Mucosa of rectum (tissue), 2 donors: ENCODE measurements at regions not wholly inside any gene's neighbourhood (a gene's known extent, or its start where the extent isn't known, plus 50 kb on each side); places are given as distances from the start of the nearest gene placed in this dataset.

ENCODE experiments used
- H3K27ac ChIP-seq, 2 donors: one replicate each; pipeline ENCODE4 v1.7.0; 2013; ENCODE audit warnings: inconsistent platforms in 2 of 2, low read depth in 2 of 2, low read length in 2 of 2
- H3K27me3 ChIP-seq, 2 donors: one replicate each; pipeline ENCODE4 v1.7.0; 2013; ENCODE audit warnings: low read length in 2 of 2; ENCODE audit not compliant: control insufficient read depth in 2 of 2, insufficient read depth in 2 of 2
- H3K36me3 ChIP-seq, 2 donors: one replicate each; pipeline ENCODE4 v1.7.0; 2013; ENCODE audit warnings: low read length in 2 of 2; ENCODE audit not compliant: control insufficient read depth in 2 of 2, insufficient read depth in 2 of 2
- H3K4me1 ChIP-seq, 2 donors: one replicate each; pipeline ENCODE4 v1.7.0; 2013; ENCODE audit warnings: low read length in 2 of 2, mild to moderate bottlenecking in 1 of 2; ENCODE audit not compliant: control insufficient read depth in 2 of 2, insufficient read depth in 2 of 2
- H3K4me3 ChIP-seq, 2 donors: one replicate each; pipeline ENCODE4 v1.7.0; 2013; ENCODE audit warnings: low read length in 2 of 2
- H3K9ac ChIP-seq, 2 donors: one replicate each; pipeline ENCODE4 v1.7.0; 2013; ENCODE audit warnings: low read length in 2 of 2, low read depth in 1 of 2, mild to moderate bottlenecking in 1 of 2
- H3K9me3 ChIP-seq, 2 donors: one replicate each; pipeline ENCODE4 v1.7.0; 2013; ENCODE audit warnings: low read length in 2 of 2; ENCODE audit not compliant: control insufficient read depth in 2 of 2
- donor health status: healthy.
- donor health status: Normal muscosa, but diverticular disease.

DNA sequence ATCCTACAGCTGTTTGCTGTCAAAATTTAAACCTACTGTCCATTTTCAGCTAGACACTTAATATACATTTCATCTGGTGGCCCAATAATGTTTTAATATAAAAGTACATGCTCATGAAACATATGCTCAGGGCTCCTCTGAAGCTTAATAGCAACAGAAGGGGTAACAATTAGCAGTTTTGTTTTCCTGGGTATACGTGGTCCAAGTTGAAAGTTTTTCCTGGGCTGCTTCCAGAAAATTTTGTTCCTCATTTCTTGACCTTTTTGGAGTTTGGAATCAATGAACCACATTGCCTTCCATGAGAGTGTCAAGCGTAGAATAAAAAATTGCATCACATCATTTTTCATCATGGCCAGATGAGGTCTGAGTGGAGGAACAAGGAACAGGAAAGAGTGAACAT, 537.3 kb upstream of the MGMT start:
- no peaks in the 10 kb centered on the region for H3K9me3 ChIP-seq
- H3K9ac ChIP-seq: no peak overlapping the region
- H3K4me1 ChIP-seq: no peaks in the 10 kb centered on the region
- no peaks in the 10 kb centered on the region for H3K36me3 ChIP-seq
- no peak overlapping the region for H3K27ac ChIP-seq
- H3K4me3 ChIP-seq: no peak overlapping the region
- no peaks in the 10 kb centered on the region for H3K27me3 ChIP-seq

- Histone ChIP-seq H3K27ac (no peak overlapping the region), H3K27me3 (no peaks in the 10 kb centered on the region), H3K9ac (no peak overlapping the region), H3K4me1 (no peaks in the 10 kb centered on the region), H3K9me3 (no peaks in the 10 kb centered on the region), H3K4me3 (no peak overlapping the region), H3K36me3 (no peaks in the 10 kb centered on the region)
These were observed 536.5 kb upstream of the MGMT start for GRCh38 chr10:128930515-128930914.

DNA sequence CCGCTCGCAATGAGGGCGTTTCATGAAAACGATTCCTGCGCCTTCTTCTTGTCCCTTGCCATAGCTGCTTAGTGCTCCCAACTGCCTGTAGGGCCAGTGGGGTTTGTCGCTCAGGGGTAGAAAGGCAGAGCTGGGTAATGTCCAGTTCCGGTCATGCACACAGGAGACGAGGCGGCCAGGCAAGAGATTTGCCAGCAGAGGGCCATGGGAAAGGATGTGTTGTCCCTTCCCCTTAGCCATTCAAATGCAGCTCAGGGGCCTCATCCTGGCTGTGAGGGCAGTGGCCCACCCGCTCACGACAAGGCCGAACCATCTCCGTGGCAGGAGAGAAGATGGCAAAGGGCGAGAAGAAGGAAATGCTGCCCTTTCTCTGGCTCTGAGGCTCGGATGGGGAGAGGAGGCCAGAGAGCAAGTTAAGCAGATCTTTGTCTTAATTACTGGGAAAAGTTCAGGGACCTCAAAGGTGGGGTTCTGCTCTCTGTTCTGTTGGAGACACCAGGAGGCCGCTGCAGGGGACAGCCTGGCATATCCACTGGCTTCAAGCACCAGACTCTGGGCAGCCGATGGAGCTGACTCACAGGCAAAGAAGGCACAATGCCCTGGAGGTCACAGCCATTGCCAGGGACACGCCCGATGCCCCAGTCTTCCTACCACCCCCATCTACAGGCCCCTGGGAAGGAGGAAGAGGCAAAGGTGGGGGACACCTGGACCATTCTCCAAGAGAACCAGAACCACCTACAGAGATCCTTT, 534.8 kb upstream of the MGMT start:
- Histone ChIP-seq H3K4me1 (no peaks in the 10 kb centered on the region), H3K27me3 (no peaks in the 10 kb centered on the region), H3K27ac (no peak overlapping the region), H3K36me3 (no peaks in the 10 kb centered on the region), H3K9ac (no peak overlapping the region), H3K4me3 (no peak overlapping the region), H3K9me3 (no peaks in the 10 kb centered on the region)

DNA sequence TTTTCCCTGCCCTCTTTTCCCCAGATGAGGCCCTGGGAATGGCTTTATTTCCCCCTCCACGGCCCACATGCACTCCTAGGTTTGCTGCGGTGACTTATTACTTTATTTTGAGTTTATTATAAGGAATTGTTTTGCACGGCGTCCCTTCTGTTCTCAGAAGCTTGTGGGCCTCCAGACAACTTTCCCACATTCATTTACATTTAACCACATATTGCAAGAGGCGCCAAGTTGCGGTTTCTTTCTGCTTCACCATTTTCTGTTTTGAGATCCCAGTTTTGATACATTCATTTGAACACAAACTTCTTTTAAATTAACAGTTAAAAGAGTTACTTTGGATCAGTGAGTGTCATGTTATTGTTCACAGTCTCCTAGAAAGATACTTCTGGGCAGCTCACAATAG, 532.5 kb upstream of the MGMT start:
- Histone ChIP-seq H3K4me1 (no peaks in the 10 kb centered on the region), H3K27ac (no peak overlapping the region), H3K27me3 (no peaks in the 10 kb centered on the region), H3K36me3 (no peaks in the 10 kb centered on the region), H3K9ac (no peak overlapping the region), H3K4me3 (no peak overlapping the region), H3K9me3 (no peaks in the 10 kb centered on the region)

- Histone ChIP-seq H3K27ac (no peak overlapping the region), H3K36me3 (no peaks in the 10 kb centered on the region), H3K9me3 (no peaks in the 10 kb centered on the region), H3K9ac (no peak overlapping the region), H3K4me1 (no peaks in the 10 kb centered on the region), H3K4me3 (no peak overlapping the region), H3K27me3 (no peaks in the 10 kb centered on the region)
These were observed 530.6 kb upstream of the MGMT start for GRCh38 chr10:128936392-128936791.

DNA sequence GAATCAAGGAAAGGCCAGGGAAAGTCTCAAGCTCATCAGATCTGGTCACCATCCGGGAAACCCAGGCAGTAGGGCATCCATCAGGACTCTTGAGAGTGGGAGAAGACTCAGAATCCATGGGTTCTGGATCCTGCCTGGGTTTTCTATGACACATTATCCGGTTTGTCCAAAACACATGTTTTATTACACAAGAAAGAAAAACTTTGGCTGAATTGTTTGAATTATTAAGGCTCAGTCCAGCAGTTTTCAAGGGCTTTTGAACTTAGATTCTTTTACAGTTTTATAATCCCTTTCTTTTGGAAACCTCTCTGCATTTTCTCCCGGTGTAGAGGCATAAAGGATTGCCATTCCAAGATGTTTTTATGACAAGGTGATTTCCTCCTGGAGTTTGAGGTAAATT, 528.5 kb upstream of the MGMT start:
- no peak overlapping the region for H3K27ac ChIP-seq
- H3K36me3 ChIP-seq: no peaks in the 10 kb centered on the region

GRCh38 chr10:128940081-128940480, 527.0 kb upstream of the MGMT start:
- H3K9ac ChIP-seq: no peak overlapping the region
- peaks cover 0 to 4% of the 10 kb centered on the region in 2 donors for H3K9me3 ChIP-seq
- no peak overlapping the region for H3K27ac ChIP-seq
- no peaks in the 10 kb centered on the region for H3K36me3 ChIP-seq
- H3K27me3 ChIP-seq: no peaks in the 10 kb centered on the region
- H3K4me1 ChIP-seq: no peaks in the 10 kb centered on the region
- H3K4me3 ChIP-seq: no peak overlapping the region

More for the DNA sequence above, 528.5 kb upstream of the MGMT start:
- Histone ChIP-seq H3K4me3 (no peak overlapping the region), H3K27me3 (no peaks in the 10 kb centered on the region), H3K4me1 (no peaks in the 10 kb centered on the region), H3K9ac (no peak overlapping the region), H3K9me3 (no peaks in the 10 kb centered on the region)

DNA sequence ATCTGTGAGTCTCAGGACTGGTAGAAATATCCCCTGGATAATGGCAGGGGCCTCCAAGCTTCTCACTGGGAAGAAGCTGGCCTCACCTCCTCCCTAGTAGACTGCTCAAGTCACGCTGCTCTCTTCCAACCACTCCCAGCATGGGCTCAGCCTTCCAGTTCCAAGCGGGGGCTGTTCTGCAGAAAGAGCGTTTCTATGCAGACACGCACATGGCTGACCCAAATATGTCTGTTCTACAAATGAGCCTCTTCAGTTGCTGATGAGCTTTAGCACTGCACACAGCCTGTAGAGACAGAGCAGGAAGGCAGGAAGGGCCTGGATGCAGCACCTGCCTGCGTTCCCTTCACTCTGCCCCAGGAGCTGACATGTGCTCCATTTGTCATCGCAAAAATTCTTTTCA, 523.9 kb upstream of the MGMT start:
- peaks cover 0 to 4% of the 10 kb centered on the region in 2 donors for H3K9me3 ChIP-seq
- no peak overlapping the region for H3K9ac ChIP-seq
- H3K4me1 ChIP-seq: no peaks in the 10 kb centered on the region
- no peak overlapping the region for H3K27ac ChIP-seq
- H3K27me3 ChIP-seq: no peaks in the 10 kb centered on the region
- no peaks in the 10 kb centered on the region for H3K36me3 ChIP-seq
- H3K4me3 ChIP-seq: no peak overlapping the region

DNA sequence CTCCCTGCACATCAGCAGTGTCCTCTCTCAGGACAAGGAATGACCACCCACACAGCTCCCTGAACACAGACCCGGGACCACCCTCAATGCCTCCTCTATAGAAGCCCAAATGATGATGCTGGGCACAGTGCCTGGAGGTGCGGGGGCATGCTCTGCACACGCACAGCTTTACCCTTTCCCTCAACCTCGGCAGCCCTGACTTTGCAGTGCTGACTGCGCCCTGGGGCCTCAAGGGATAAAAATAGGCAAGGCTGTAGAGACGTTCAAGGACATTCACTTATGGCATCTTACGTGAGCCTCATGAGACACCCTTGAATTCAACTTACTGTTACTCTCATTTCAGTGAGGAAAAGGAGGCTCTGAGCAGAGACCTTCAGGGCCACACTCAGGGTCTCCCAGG, 521.6 kb upstream of the MGMT start:
- no peak overlapping the region for H3K4me3 ChIP-seq
- no peaks in the 10 kb centered on the region for H3K27me3 ChIP-seq
- peaks cover 0 to 4% of the 10 kb centered on the region in 2 donors for H3K9me3 ChIP-seq
- H3K4me1 ChIP-seq: no peaks in the 10 kb centered on the region
- no peaks in the 10 kb centered on the region for H3K36me3 ChIP-seq
- H3K9ac ChIP-seq: no peak overlapping the region
- H3K27ac ChIP-seq: no peak overlapping the region

- Histone ChIP-seq H3K36me3 (no peaks in the 10 kb centered on the region), H3K4me3 (no peak overlapping the region), H3K4me1 (no peaks in the 10 kb centered on the region), H3K9me3 (no peaks in the 10 kb centered on the region), H3K27ac (no peak overlapping the region), H3K9ac (no peak overlapping the region), H3K27me3 (no peaks in the 10 kb centered on the region)
These were observed 516.7 kb upstream of the MGMT start for GRCh38 chr10:128950159-128950915.
